ENCODE measurements at regions not wholly inside any gene's neighbourhood (a gene's known extent, or its start where the extent isn't known, plus 50 kb on each side); places are given as distances from the start of the nearest gene placed in this dataset.

DNA sequence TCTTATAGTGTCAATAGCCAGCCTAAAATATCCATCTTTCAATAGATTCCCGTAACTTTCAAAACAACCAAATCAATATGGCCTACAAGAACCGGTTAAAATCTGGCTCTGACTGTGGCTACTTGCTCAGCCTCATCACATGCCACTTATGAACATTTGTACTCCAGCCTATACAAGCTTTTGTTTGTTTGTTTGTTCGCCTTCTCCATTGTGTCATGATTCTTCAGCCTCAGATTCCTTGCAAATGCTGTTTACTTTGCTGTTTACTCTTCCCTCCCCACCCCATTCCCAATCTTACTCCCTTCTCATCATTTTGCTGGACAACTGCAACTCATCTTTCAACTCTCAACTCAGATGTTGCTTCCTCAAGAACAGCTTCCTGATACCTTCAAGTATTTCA lies 161.2 kb downstream of the CAPZA3 start:
- no peak for DNase-seq (ENCODE audit: low read depth in 1 of 2, low spot score in 1 of 2)
- Histone ChIP-seq H3K27ac (replicated peaks) (no peak overlapping the region), H3K27me3 (ENCODE audit: insufficient read depth, poor library complexity, severe bottlenecking) (no peaks in the 10 kb centered on the region), H3K4me3 (replicated peaks; ENCODE audit: insufficient read depth, low read length) (no peak overlapping the region)
- TF ChIP-seq, protein P1, sequence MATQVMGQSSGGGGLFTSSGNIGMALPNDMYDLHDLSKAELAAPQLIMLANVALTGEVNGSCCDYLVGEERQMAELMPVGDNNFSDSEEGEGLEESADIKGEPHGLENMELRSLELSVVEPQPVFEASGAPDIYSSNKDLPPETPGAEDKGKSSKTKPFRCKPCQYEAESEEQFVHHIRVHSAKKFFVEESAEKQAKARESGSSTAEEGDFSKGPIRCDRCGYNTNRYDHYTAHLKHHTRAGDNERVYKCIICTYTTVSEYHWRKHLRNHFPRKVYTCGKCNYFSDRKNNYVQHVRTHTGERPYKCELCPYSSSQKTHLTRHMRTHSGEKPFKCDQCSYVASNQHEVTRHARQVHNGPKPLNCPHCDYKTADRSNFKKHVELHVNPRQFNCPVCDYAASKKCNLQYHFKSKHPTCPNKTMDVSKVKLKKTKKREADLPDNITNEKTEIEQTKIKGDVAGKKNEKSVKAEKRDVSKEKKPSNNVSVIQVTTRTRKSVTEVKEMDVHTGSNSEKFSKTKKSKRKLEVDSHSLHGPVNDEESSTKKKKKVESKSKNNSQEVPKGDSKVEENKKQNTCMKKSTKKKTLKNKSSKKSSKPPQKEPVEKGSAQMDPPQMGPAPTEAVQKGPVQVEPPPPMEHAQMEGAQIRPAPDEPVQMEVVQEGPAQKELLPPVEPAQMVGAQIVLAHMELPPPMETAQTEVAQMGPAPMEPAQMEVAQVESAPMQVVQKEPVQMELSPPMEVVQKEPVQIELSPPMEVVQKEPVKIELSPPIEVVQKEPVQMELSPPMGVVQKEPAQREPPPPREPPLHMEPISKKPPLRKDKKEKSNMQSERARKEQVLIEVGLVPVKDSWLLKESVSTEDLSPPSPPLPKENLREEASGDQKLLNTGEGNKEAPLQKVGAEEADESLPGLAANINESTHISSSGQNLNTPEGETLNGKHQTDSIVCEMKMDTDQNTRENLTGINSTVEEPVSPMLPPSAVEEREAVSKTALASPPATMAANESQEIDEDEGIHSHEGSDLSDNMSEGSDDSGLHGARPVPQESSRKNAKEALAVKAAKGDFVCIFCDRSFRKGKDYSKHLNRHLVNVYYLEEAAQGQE (IDR thresholded peaks at IDR 0.05; ENCODE audit: insufficient replicate concordance, low read depth): no peak
- TF ChIP-seq GABPA (IDR thresholded peaks at IDR 0.05; ENCODE audit: low read depth) (no peak), POLR2AphosphoS5 (IDR thresholded peaks at IDR 0.05; ENCODE audit: low read depth) (no peak), SPI1 (IDR thresholded peaks at IDR 0.05; ENCODE audit: borderline replicate concordance, low read depth) (no peak)
- TF ChIP-seq, protein P2, sequence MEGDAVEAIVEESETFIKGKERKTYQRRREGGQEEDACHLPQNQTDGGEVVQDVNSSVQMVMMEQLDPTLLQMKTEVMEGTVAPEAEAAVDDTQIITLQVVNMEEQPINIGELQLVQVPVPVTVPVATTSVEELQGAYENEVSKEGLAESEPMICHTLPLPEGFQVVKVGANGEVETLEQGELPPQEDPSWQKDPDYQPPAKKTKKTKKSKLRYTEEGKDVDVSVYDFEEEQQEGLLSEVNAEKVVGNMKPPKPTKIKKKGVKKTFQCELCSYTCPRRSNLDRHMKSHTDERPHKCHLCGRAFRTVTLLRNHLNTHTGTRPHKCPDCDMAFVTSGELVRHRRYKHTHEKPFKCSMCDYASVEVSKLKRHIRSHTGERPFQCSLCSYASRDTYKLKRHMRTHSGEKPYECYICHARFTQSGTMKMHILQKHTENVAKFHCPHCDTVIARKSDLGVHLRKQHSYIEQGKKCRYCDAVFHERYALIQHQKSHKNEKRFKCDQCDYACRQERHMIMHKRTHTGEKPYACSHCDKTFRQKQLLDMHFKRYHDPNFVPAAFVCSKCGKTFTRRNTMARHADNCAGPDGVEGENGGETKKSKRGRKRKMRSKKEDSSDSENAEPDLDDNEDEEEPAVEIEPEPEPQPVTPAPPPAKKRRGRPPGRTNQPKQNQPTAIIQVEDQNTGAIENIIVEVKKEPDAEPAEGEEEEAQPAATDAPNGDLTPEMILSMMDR (IDR thresholded peaks at IDR 0.05; ENCODE audit: insufficient read depth, low read length): no peak

DNA sequence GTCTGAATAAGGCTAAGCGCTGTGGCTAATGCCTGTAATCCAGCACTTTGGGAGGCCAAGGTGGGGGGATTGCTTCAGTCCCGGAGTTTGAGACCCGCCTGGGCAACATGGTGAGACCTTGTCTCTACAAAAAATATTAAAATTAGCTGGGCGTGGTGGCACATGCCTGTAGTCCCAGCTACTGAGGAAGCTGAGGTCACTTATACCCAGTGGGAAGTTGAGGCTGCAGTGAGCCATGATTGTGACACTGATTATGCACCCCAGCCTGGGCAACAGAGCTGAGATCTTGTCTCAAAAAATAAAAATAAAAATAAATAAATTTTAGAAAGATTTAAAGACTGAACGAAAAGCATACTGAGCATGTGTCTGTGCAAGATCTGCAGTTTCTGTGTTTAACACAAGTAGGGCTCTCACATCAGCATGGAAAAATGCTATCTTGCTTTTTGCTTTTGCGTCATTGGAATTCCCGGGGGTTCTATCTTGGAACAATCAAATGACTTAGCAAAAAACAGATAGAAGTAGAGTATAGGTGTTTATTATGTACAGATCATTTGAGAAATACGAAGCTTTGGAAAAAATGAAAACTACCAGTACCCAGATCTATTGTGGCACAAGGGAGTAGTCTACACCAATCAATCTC lies 161.9 kb downstream of the CAPZA3 start:
- DNase-seq (ENCODE audit: low read depth in 1 of 2, low spot score in 1 of 2): no peak
- H3K27me3 ChIP-seq (ENCODE audit: insufficient read depth, poor library complexity, severe bottlenecking): no peaks in the 10 kb centered on the region
- H3K27ac ChIP-seq (replicated peaks): no peak overlapping the region
- H3K4me3 ChIP-seq (replicated peaks; ENCODE audit: insufficient read depth, low read length): no peak overlapping the region
- TF ChIP-seq SPI1 (IDR thresholded peaks at IDR 0.05; ENCODE audit: borderline replicate concordance, low read depth) (no peak), GABPA (IDR thresholded peaks at IDR 0.05; ENCODE audit: low read depth) (no peak), POLR2AphosphoS5 (IDR thresholded peaks at IDR 0.05; ENCODE audit: low read depth) (no peak)
- TF ChIP-seq, protein P2 (IDR thresholded peaks at IDR 0.05; ENCODE audit: insufficient read depth, low read length): no peak
- TF ChIP-seq, protein P1 (IDR thresholded peaks at IDR 0.05; ENCODE audit: insufficient replicate concordance, low read depth): no peak

DNA sequence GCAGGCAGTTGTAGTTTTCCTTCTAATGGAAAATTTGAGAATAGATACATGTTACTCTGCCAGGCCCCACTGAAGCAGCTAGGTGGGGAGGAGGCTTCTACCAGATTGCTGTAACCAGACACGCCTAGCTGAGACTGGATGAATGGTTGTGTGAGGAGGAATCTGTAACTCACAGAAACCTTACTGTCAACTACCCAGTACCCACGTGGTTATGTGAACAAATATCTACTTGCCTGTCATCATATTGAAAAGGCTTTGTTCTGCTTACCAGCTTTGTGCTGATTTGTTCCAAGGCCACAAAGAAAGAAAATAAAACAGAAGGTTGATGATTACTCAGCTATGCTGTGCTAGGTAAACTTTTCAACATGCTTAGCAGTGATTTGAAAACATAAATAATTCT lies 167.2 kb downstream of the CAPZA3 start:
- no peaks in the 10 kb centered on the region for H3K27me3 ChIP-seq (ENCODE audit: insufficient read depth, poor library complexity, severe bottlenecking)
- H3K4me3 ChIP-seq (replicated peaks; ENCODE audit: insufficient read depth, low read length): no peak overlapping the region
- no peak for DNase-seq (ENCODE audit: low read depth in 1 of 2, low spot score in 1 of 2)
- no peak overlapping the region for H3K27ac ChIP-seq (replicated peaks)
- TF ChIP-seq, protein P1 (IDR thresholded peaks at IDR 0.05; ENCODE audit: insufficient replicate concordance, low read depth): no peak
- TF ChIP-seq SPI1 (IDR thresholded peaks at IDR 0.05; ENCODE audit: borderline replicate concordance, low read depth) (no peak), GABPA (IDR thresholded peaks at IDR 0.05; ENCODE audit: low read depth) (no peak), POLR2AphosphoS5 (IDR thresholded peaks at IDR 0.05; ENCODE audit: low read depth) (no peak)
- TF ChIP-seq, protein P2 (IDR thresholded peaks at IDR 0.05; ENCODE audit: insufficient read depth, low read length): no peak

Data from HL-60 (cell line).